T-helper 2 cell treated with Interferon-gamma antibody and Interleukin-4, amounts not matched to agents 5 μg/mL and 100 μg/mL, for 36 hours (primary cell): ENCODE measurements at regions not wholly inside any gene's neighbourhood (a gene's known extent, or its start where the extent isn't known, plus 50 kb on each side); places are given as distances from the start of the nearest gene placed in this dataset.
"Not testable (repeated sequence)": the region's sequence is repeated elsewhere in the genome, so short reads cannot be mapped to it uniquely, and the experiment has no call there.

Experiments
- DNase-seq: peaks from one replicate; pipeline ENCODE4 v3.0.0; 2021; ENCODE audit warnings: low spot score
- H3K27ac Mint-ChIP-seq: one replicate; pipeline ENCODE4 v1.8.0; 2021; ENCODE audit warnings: mild to moderate bottlenecking, mixed read lengths
- H3K27me3 Mint-ChIP-seq: one replicate; pipeline ENCODE4 v1.8.0; 2021; ENCODE audit warnings: low read depth, mixed read lengths
- H3K36me3 Mint-ChIP-seq: one replicate; pipeline ENCODE4 v1.8.0; 2021; ENCODE audit warnings: low read depth, mixed read lengths
- H3K4me1 Mint-ChIP-seq: one replicate; pipeline ENCODE4 v1.8.0; 2021; ENCODE audit warnings: low read depth, mixed read lengths
- H3K4me3 Mint-ChIP-seq: one replicate; pipeline ENCODE4 v1.8.0; 2022; ENCODE audit warnings: mild to moderate bottlenecking, moderate library complexity, mixed read lengths
- H3K9me3 Mint-ChIP-seq: one replicate; pipeline ENCODE4 v1.8.0; 2021; ENCODE audit warnings: mixed read lengths

DNA sequence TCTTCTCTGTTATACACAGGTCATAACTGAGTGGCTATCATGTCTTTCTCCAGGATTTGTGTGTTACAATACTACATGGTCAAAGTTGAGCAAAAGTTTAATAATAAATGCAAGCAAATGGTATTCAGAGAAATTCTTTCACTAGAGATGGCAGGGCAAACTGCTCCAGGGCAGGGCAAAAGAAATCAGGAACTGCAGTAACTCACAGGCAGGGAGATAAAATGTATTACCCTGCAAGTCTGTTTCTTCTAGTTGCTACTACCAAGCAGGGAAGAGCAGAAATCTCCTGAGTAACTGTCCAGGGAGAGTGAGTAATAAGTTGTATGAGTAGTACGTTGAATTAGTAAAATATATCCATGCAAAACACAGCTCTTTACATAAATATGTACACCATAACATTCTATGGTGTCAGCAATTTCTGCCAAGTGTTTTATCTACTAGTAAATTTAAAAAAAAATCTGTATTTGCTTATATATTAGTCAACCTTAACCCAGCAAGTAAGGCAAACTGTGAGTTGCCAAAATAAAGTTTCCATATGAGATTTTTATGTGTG, 404.1 kb downstream of the ZEB2 start:
- Mint-ChIP-seq H3K4me1 (peaks cover 5% of the 10 kb centered on the region), H3K27me3 (no peaks in the 10 kb centered on the region), H3K9me3 (no peaks in the 10 kb centered on the region), H3K36me3 (peaks cover 4% of the 10 kb centered on the region), H3K4me3 (no peak overlapping the region), H3K27ac (no peak overlapping the region)
- no peak for DNase-seq

- no peak overlapping the region for H3K27ac Mint-ChIP-seq
- H3K27me3 Mint-ChIP-seq, result no peaks in the 10 kb centered on the region
- H3K4me1 Mint-ChIP-seq, result peaks cover 5% of the 10 kb centered on the region
- no peak for DNase-seq
- H3K9me3 Mint-ChIP-seq, result no peaks in the 10 kb centered on the region
- H3K36me3 Mint-ChIP-seq, result peaks cover 4% of the 10 kb centered on the region
- H3K4me3 Mint-ChIP-seq, result no peak overlapping the region
These were observed 405.2 kb downstream of the ZEB2 start for GRCh38 chr2:144114760-144115159.

DNA sequence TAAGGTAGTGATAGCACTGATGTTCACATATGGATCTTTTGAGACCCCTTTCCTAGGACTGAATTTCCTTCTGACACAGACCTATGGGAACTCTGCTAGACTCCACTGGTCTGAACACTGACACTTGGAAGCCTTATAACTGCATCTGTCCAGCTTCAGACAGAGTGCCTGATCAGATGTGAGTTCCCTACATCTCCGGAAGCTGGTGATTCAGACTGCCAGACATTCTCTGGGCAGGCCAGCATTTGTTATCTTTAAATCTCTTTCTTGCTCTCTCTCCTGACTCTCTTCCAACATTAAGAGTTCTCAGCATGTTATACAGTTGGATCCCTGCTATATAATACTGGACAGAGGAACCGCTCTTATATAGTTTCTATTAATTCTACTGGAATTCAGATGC, 408.5 kb downstream of the ZEB2 start:
- Mint-ChIP-seq H3K27ac (no peak overlapping the region), H3K4me1 (peaks cover 3% of the 10 kb centered on the region), H3K9me3 (peaks cover 13% of the 10 kb centered on the region), H3K36me3 (peaks cover 15% of the 10 kb centered on the region), H3K4me3 (no peak overlapping the region), H3K27me3 (no peaks in the 10 kb centered on the region)
- no peak for DNase-seq

DNA sequence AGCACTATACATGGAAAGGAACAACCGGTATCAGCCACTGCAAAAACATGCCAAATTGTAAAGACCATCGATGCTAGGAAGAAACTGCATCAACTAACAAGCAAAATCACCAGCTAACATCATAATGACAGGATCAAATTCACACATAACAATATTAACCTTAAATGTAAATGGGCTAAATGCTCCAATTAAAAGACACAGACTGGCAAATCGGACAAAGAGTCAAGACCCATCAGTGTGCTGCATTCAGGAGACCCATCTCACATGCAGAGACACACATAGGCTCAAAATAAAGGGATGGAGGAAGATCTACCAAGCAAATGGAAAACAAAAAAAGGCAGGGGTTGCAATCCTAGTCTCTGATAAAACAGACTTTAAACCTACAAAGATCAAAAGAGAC, 413.8 kb downstream of the ZEB2 start:
- DNase-seq, H3K4me1 Mint-ChIP-seq, H3K27me3 Mint-ChIP-seq, H3K4me3 Mint-ChIP-seq, H3K27ac Mint-ChIP-seq: not testable (repeated sequence)
- H3K9me3 Mint-ChIP-seq, result peaks cover 30% of the 10 kb centered on the region
- peaks cover 18% of the 10 kb centered on the region for H3K36me3 Mint-ChIP-seq

- no peaks in the 10 kb centered on the region for H3K27me3 Mint-ChIP-seq
- H3K4me1 Mint-ChIP-seq, result peaks cover 8% of the 10 kb centered on the region
- peaks cover 25% of the 10 kb centered on the region for H3K9me3 Mint-ChIP-seq
- H3K36me3 Mint-ChIP-seq, result peaks cover 12% of the 10 kb centered on the region
- no peak for DNase-seq
- no peak overlapping the region for H3K4me3 Mint-ChIP-seq
- no peak overlapping the region for H3K27ac Mint-ChIP-seq
These were observed 417.5 kb downstream of the ZEB2 start for GRCh38 chr2:144102386-144102785.

GRCh38 chr2:144099780-144100377, 420.0 kb downstream of the ZEB2 start:
- DNase-seq, result no peak
- Mint-ChIP-seq H3K36me3 (peaks cover 5% of the 10 kb centered on the region), H3K4me1 (peaks cover 8% of the 10 kb centered on the region), H3K4me3 (no peak overlapping the region), H3K27me3 (no peaks in the 10 kb centered on the region), H3K27ac (no peak overlapping the region), H3K9me3 (peaks cover 10% of the 10 kb centered on the region)

GRCh38 chr2:144099340-144099739, 420.6 kb downstream of the ZEB2 start:
- DNase-seq, result no peak
- no peak overlapping the region for H3K4me3 Mint-ChIP-seq
- H3K36me3 Mint-ChIP-seq, result peaks cover 6% of the 10 kb centered on the region
- H3K4me1 Mint-ChIP-seq, result peaks cover 8% of the 10 kb centered on the region
- no peaks in the 10 kb centered on the region for H3K27me3 Mint-ChIP-seq
- peaks cover 12% of the 10 kb centered on the region for H3K9me3 Mint-ChIP-seq
- H3K27ac Mint-ChIP-seq, result no peak overlapping the region

GRCh38 chr2:144097440-144098225, 422.3 kb downstream of the ZEB2 start:
- Mint-ChIP-seq H3K9me3 (peaks cover 15% of the 10 kb centered on the region), H3K36me3 (peaks cover 5% of the 10 kb centered on the region), H3K27ac (peak overlapping the region; percentile 6), H3K4me3 (no peak overlapping the region), H3K27me3 (no peaks in the 10 kb centered on the region), H3K4me1 (peaks cover 8% of the 10 kb centered on the region)
- no peak for DNase-seq

- H3K4me1 Mint-ChIP-seq, result peaks cover 8% of the 10 kb centered on the region
- DNase-seq, result no peak
These were observed 423.4 kb downstream of the ZEB2 start for GRCh38 chr2:144096531-144096930.

GRCh38 chr2:144094408-144095151, 425.3 kb downstream of the ZEB2 start:
- no peak overlapping the region for H3K27ac Mint-ChIP-seq
- DNase-seq, result no peak
- H3K4me3 Mint-ChIP-seq, result no peak overlapping the region
- H3K36me3 Mint-ChIP-seq, result peaks cover 5% of the 10 kb centered on the region
- H3K4me1 Mint-ChIP-seq, result peaks cover 8% of the 10 kb centered on the region
- no peaks in the 10 kb centered on the region for H3K27me3 Mint-ChIP-seq
- peaks cover 26% of the 10 kb centered on the region for H3K9me3 Mint-ChIP-seq

More at GRCh38 chr2:144096531-144096930, 423.4 kb downstream of the ZEB2 start:
- H3K27ac Mint-ChIP-seq, result no peak overlapping the region
- no peak overlapping the region for H3K4me3 Mint-ChIP-seq
- peaks cover 5% of the 10 kb centered on the region for H3K36me3 Mint-ChIP-seq
- H3K9me3 Mint-ChIP-seq, result peaks cover 19% of the 10 kb centered on the region
- H3K27me3 Mint-ChIP-seq, result no peaks in the 10 kb centered on the region

GRCh38 chr2:144091622-144092021, 428.3 kb downstream of the ZEB2 start:
- H3K9me3 Mint-ChIP-seq, result peaks cover 26% of the 10 kb centered on the region
- DNase-seq, result no peak
- H3K27me3 Mint-ChIP-seq, result no peaks in the 10 kb centered on the region
- H3K27ac Mint-ChIP-seq, result no peak overlapping the region
- H3K36me3 Mint-ChIP-seq, result peaks cover 5% of the 10 kb centered on the region
- H3K4me1 Mint-ChIP-seq, result peaks cover 12% of the 10 kb centered on the region
- H3K4me3 Mint-ChIP-seq, result no peak overlapping the region

DNA sequence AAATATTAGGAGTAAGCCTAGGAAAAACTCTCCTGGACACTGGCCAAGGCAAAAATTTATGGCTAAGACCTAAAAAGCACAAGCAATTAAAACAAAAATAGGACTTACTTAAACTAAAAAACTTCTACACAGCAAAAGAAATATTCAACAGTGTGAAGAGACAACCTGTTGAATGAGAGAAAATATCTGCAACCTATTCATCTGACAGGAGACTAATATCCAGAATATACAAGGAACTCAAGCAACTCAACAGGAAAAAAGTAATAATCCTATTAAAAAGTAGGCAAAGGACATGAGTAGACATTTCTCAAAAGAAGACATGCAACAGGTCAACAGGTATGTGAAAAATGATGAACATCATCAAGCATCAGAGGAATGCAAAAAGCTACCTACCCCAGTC, 431.1 kb downstream of the ZEB2 start:
- DNase-seq, result no peak
- Mint-ChIP-seq H3K27ac (no peak overlapping the region), H3K4me3 (no peak overlapping the region), H3K36me3 (peaks cover under 1% of the 10 kb centered on the region), H3K9me3 (peaks cover 13% of the 10 kb centered on the region), H3K27me3 (no peaks in the 10 kb centered on the region), H3K4me1 (peaks cover 12% of the 10 kb centered on the region)

GRCh38 chr2:144086965-144087364, 433.0 kb downstream of the ZEB2 start:
- Mint-ChIP-seq H3K27ac (no peak overlapping the region), H3K4me1 (peaks cover 12% of the 10 kb centered on the region), H3K9me3 (peaks cover 12% of the 10 kb centered on the region), H3K27me3 (no peaks in the 10 kb centered on the region), H3K36me3 (peaks cover 3% of the 10 kb centered on the region), H3K4me3 (no peak overlapping the region)
- DNase-seq, result no peak

- DNase-seq, result no peak
- Mint-ChIP-seq H3K27ac (no peak overlapping the region), H3K4me1 (peaks cover 12% of the 10 kb centered on the region), H3K36me3 (peaks cover 3% of the 10 kb centered on the region), H3K9me3 (no peaks in the 10 kb centered on the region), H3K4me3 (no peak overlapping the region), H3K27me3 (no peaks in the 10 kb centered on the region)
These were observed 434.9 kb downstream of the ZEB2 start for GRCh38 chr2:144085016-144085415.
